ENCODE measurements at regions not wholly inside any gene's neighbourhood (a gene's known extent, or its start where the extent isn't known, plus 50 kb on each side); places are given as distances from the start of the nearest gene placed in this dataset.

DNA sequence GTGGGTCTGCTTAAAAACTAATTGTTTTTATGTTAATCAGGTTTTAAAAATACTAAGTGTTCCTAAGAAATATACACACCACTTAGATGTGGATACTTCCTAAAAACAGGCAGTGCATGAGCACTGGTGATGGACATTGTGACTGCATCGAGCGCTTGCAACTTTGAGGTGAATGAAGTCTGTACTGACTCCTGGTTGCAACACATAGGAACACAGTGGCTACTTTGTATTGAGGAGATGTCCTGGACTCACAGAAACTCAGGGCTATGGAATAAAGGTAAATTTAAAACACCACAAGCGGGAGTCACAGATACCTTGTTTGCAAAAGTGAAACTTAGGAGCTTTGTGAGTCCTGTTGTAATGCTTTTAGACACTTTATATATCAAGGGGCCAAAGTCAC is 55.6 kb upstream of the POLR1H start:
- Histone ChIP-seq H3K36me3 (replicated peaks; ENCODE audit: insufficient read depth, low read depth) (no peaks in the 10 kb centered on the region), H3K27ac (no peak overlapping the region), H3K79me2 (no peaks in the 10 kb centered on the region), H3K27me3 (peaks cover 58% of the 10 kb centered on the region), H2AFZ (no peak overlapping the region), H3K9me2 (replicated peaks; ENCODE audit: insufficient read depth) (no peaks in the 10 kb centered on the region), H3K9me3 (ENCODE audit: low read depth) (no peaks in the 10 kb centered on the region), H4K20me1 (ENCODE audit: insufficient read depth, poor library complexity, severe bottlenecking) (no peaks in the 10 kb centered on the region), H3K4me1 (ENCODE audit: insufficient read depth) (peaks cover 15% of the 10 kb centered on the region), H3K4me2 (no peak overlapping the region), H3K4me3 (no peak overlapping the region)
- no peak for DNase-seq (ENCODE audit: low spot score)
- 90% methylated on average over 3 of the region's 3 CpGs for WGBS (ENCODE audit: low lambda C conversion rate, missing lambda C conversion rate)
- TF ChIP-seq EZH2 (IDR thresholded peaks at IDR 0.05; ENCODE audit: borderline replicate concordance) (no peak), EZH2phosphoT487 (IDR thresholded peaks at IDR 0.05; ENCODE audit: low read depth, severe bottlenecking, unreplicated experiment) (peak; percentile 11), CTCF (IDR thresholded peaks at IDR 0.05; ENCODE audit: poor library complexity) (no peak)

DNA sequence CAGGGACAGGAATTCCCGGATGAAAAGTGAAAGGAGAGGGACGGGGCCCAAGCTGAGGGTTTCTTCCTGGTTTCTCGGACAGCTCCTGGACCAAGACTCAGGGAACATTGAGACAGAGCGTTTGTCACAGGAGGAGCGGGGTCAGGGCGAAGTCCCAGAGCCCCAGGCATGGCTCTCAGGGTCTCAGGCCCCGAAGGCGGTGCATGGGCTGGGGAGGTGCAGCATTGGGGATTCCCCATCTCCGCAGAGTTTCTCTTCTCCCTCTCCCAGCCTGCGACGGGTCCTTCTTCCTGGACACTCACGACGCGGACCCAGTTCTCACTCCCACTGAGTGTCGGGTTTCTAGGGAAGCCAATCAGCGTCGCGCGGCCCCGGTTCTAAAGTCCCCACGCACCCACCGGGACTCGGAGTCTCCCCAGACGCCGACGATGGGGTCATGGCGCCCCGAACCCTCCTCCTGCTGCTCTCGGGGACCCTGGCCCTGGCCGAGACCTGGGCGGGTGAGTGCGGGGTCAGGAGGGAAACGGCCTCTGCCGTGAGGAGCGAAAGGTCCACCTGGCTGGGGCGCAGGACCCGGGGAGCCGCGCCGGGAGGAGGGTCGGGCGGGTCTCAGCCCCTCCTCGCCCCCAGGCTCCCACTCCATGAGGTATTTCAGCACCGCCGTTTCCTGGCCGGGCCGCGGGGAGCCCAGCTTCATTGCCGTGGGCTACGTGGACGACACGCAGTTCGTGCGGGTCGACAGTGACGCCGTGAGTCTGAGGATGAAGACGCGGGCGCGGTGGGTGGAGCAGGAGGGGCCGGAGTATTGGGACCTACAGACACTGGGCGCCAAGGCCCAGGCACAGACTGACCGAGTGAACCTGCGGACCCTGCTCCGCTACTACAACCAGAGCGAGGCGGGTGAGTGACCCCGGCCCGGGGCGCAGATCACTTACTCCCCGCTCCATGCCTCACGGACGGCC is 54.6 kb upstream of the POLR1H start:
- H3K4me1 ChIP-seq (ENCODE audit: insufficient read depth): peaks cover 15% of the 10 kb centered on the region
- peaks cover 58% of the 10 kb centered on the region for H3K27me3 ChIP-seq
- H3K9me3 ChIP-seq (ENCODE audit: low read depth): no peaks in the 10 kb centered on the region
- no peaks in the 10 kb centered on the region for H3K36me3 ChIP-seq (replicated peaks; ENCODE audit: insufficient read depth, low read depth)
- H3K27ac ChIP-seq: no peak overlapping the region
- no peaks in the 10 kb centered on the region for H4K20me1 ChIP-seq (ENCODE audit: insufficient read depth, poor library complexity, severe bottlenecking)
- peak overlapping the region; percentile 83 for H2AFZ ChIP-seq
- H3K79me2 ChIP-seq: no peaks in the 10 kb centered on the region
- peak overlapping the region; percentile 96 for H3K4me2 ChIP-seq
- H3K4me3 ChIP-seq: peak overlapping the region; percentile 18
- DNase-seq (ENCODE audit: low spot score): peak; percentile 28
- TF ChIP-seq CTCF (IDR thresholded peaks at IDR 0.05; ENCODE audit: poor library complexity): no peak
- TF ChIP-seq EZH2 (IDR thresholded peaks at IDR 0.05; ENCODE audit: borderline replicate concordance): peak; percentile 76
- TF ChIP-seq EZH2phosphoT487 (IDR thresholded peaks at IDR 0.05; ENCODE audit: low read depth, severe bottlenecking, unreplicated experiment): peak; percentile 30
- no peaks in the 10 kb centered on the region for H3K9me2 ChIP-seq (replicated peaks; ENCODE audit: insufficient read depth)
- WGBS (ENCODE audit: low lambda C conversion rate, missing lambda C conversion rate): 7% methylated on average over 72 of the region's 74 CpGs

- 6% methylated on average over 37 of the region's 42 CpGs for WGBS (ENCODE audit: low lambda C conversion rate, missing lambda C conversion rate)
- Histone ChIP-seq H3K36me3 (replicated peaks; ENCODE audit: insufficient read depth, low read depth) (no peaks in the 10 kb centered on the region), H3K9me3 (ENCODE audit: low read depth) (no peaks in the 10 kb centered on the region), H3K27ac (no peak overlapping the region), H3K27me3 (peaks cover 58% of the 10 kb centered on the region), H2AFZ (peak overlapping the region; percentile 83), H4K20me1 (ENCODE audit: insufficient read depth, poor library complexity, severe bottlenecking) (no peaks in the 10 kb centered on the region), H3K9me2 (replicated peaks; ENCODE audit: insufficient read depth) (no peaks in the 10 kb centered on the region), H3K4me1 (ENCODE audit: insufficient read depth) (peaks cover 15% of the 10 kb centered on the region), H3K79me2 (no peaks in the 10 kb centered on the region), H3K4me2 (peak overlapping the region; percentile 96), H3K4me3 (peak overlapping the region; percentile 18)
- TF ChIP-seq EZH2phosphoT487 (IDR thresholded peaks at IDR 0.05; ENCODE audit: low read depth, severe bottlenecking, unreplicated experiment) (no peak), EZH2 (IDR thresholded peaks at IDR 0.05; ENCODE audit: borderline replicate concordance) (no peak), CTCF (IDR thresholded peaks at IDR 0.05; ENCODE audit: poor library complexity) (no peak)
- DNase-seq (ENCODE audit: low spot score): no peak
Measured at GRCh38 chr6:30007132-30007764, 53.8 kb upstream of the POLR1H start.
